GM12891 (cell line): ENCODE measurements at regions not wholly inside any gene's neighbourhood (a gene's known extent, or its start where the extent isn't known, plus 50 kb on each side); places are given as distances from the start of the nearest gene placed in this dataset.
"Not testable (repeated sequence)": the region's sequence is repeated elsewhere in the genome, so short reads cannot be mapped to it uniquely, and the experiment has no call there.

Source experiments
- PAX5 ChIP-seq: IDR thresholded peaks from 2 replicates; pipeline ENCODE4 v1.6.1; 2011; ENCODE audit warnings: low read length, moderate library complexity, mild to moderate bottlenecking; ENCODE audit not compliant: insufficient read depth, severe bottlenecking
- POLR2A ChIP-seq: IDR thresholded peaks from 2 replicates; pipeline ENCODE4 v1.6.1; 2011; ENCODE audit warnings: low read depth, low read length, control low read depth
- POLR2AphosphoS5 ChIP-seq: IDR thresholded peaks from 2 replicates; pipeline ENCODE4 v1.6.1; 2011; ENCODE audit warnings: low read depth, low read length, control low read depth
- POU2F2 ChIP-seq: IDR thresholded peaks from 2 replicates; pipeline ENCODE4 v1.6.1; 2011; ENCODE audit warnings: low read depth, mild to moderate bottlenecking, control low read depth, low read length, moderate library complexity
- SPI1 ChIP-seq: IDR thresholded peaks from 2 replicates; pipeline ENCODE4 v1.6.1; 2011; ENCODE audit warnings: low read depth, low read length, control low read depth
- TAF1 ChIP-seq: IDR thresholded peaks from 2 replicates; pipeline ENCODE4 v1.6.1; 2011; ENCODE audit warnings: low read depth, low read length, control low read depth

DNA sequence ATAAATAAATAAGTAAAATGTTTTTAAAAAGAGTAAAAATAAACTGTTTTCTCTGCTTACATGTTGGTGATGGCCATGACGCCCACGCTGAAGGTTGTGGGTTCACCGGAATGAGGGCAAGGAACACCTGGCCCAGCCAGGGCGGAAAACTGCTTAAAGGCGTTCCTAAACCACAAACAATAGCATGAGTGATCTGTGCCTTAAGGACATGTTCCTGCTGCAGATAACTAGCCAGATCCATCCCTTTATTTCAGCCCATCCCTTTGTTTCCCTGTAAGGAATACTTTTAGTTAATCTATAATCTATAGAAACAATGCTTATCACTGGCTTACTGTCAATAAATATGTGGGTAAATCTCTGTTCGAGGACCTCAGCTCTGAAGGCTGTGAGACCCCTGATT, 63.3 kb upstream of the CEP78 start:
- not testable (repeated sequence) for TF ChIP-seq SPI1, POLR2AphosphoS5, POLR2A, TAF1, PAX5, POU2F2
